Loucy (cell line): ENCODE measurements at regions not wholly inside any gene's neighbourhood (a gene's known extent, or its start where the extent isn't known, plus 50 kb on each side); places are given as distances from the start of the nearest gene placed in this dataset.

Source experiments
- CTCF ChIP-seq: fragments of 200-600 bp; sonication (generic); conservative IDR thresholded peaks from 2 replicates; pipeline ENCODE4 v1.5.1; 2014; ENCODE audit warnings: mild to moderate bottlenecking, antibody characterized with exemption, low read length
- EZH2phosphoT487 ChIP-seq: fragments of 200-600 bp; IDR thresholded peaks from 2 replicates; pipeline ENCODE4 v1.6.1; 2018; ENCODE audit warnings: antibody characterized with exemption, mild to moderate bottlenecking, moderate library complexity, borderline replicate concordance

- TF ChIP-seq CTCF: no peak
- no peak for TF ChIP-seq EZH2phosphoT487
Measured at GRCh38 chr17:69967910-69968411, 107.1 kb upstream of the KCNJ16 start.
